ENCODE measurements at regions not wholly inside any gene's neighbourhood (a gene's known extent, or its start where the extent isn't known, plus 50 kb on each side); places are given as distances from the start of the nearest gene placed in this dataset.

GRCh38 chr11:113581713-113582112, 106.5 kb upstream of the DRD2 start:
- DNase-seq (ENCODE audit: low read depth in 2 of 2, low spot score in 1 of 2) = no peak

- no peak for DNase-seq (ENCODE audit: low read depth in 2 of 2, low spot score in 1 of 2)
Observed at GRCh38 chr11:113579292-113579940, 104.2 kb upstream of the DRD2 start.

- DNase-seq (ENCODE audit: low read depth in 2 of 2, low spot score in 1 of 2) = no peak
Observed at GRCh38 chr11:113578715-113579250, 103.6 kb upstream of the DRD2 start.

- DNase-seq (ENCODE audit: low read depth in 2 of 2, low spot score in 1 of 2) = no peak
Observed at GRCh38 chr11:113578033-113578380, 102.8 kb upstream of the DRD2 start.

GRCh38 chr11:113577356-113578032, 102.3 kb upstream of the DRD2 start:
- DNase-seq (ENCODE audit: low read depth in 2 of 2, low spot score in 1 of 2) = no peak

GRCh38 chr11:113574586-113574985, 99.4 kb upstream of the DRD2 start:
- DNase-seq (ENCODE audit: low read depth in 2 of 2, low spot score in 1 of 2) = no peak

GRCh38 chr11:113574171-113574570, 99.0 kb upstream of the DRD2 start:
- DNase-seq (ENCODE audit: low read depth in 2 of 2, low spot score in 1 of 2) = no peak

GRCh38 chr11:113572136-113572735, 97.0 kb upstream of the DRD2 start:
- no peak for DNase-seq (ENCODE audit: low read depth in 2 of 2, low spot score in 1 of 2)

GRCh38 chr11:113571531-113571930, 96.3 kb upstream of the DRD2 start:
- DNase-seq (ENCODE audit: low read depth in 2 of 2, low spot score in 1 of 2) = no peak

- DNase-seq (ENCODE audit: low read depth in 2 of 2, low spot score in 1 of 2) = no peak
Observed at GRCh38 chr11:113570906-113571305, 95.7 kb upstream of the DRD2 start.

GRCh38 chr11:113569391-113569790, 94.2 kb upstream of the DRD2 start:
- no peak for DNase-seq (ENCODE audit: low read depth in 2 of 2, low spot score in 1 of 2)

- DNase-seq (ENCODE audit: low read depth in 2 of 2, low spot score in 1 of 2) = no peak
Observed at GRCh38 chr11:113568566-113568965, 93.4 kb upstream of the DRD2 start.

GRCh38 chr11:113567867-113568544, 92.8 kb upstream of the DRD2 start:
- DNase-seq (ENCODE audit: low read depth in 2 of 2, low spot score in 1 of 2) = no peak

GRCh38 chr11:113567097-113567496, 91.9 kb upstream of the DRD2 start:
- no peak for DNase-seq (ENCODE audit: low read depth in 2 of 2, low spot score in 1 of 2)

GRCh38 chr11:113564527-113565130, 89.4 kb upstream of the DRD2 start:
- no peak for DNase-seq (ENCODE audit: low read depth in 2 of 2, low spot score in 1 of 2)

- no peak for DNase-seq (ENCODE audit: low read depth in 2 of 2, low spot score in 1 of 2)
Observed at GRCh38 chr11:113563766-113564526, 88.7 kb upstream of the DRD2 start.

- no peak for DNase-seq (ENCODE audit: low read depth in 2 of 2, low spot score in 1 of 2)
Observed at GRCh38 chr11:113562981-113563461, 87.8 kb upstream of the DRD2 start.

GRCh38 chr11:113562576-113562975, 87.4 kb upstream of the DRD2 start:
- DNase-seq (ENCODE audit: low read depth in 2 of 2, low spot score in 1 of 2) = no peak

GRCh38 chr11:113557926-113558325, 82.7 kb upstream of the DRD2 start:
- no peak for DNase-seq (ENCODE audit: low read depth in 2 of 2, low spot score in 1 of 2)

GRCh38 chr11:113556036-113556435, 80.8 kb upstream of the DRD2 start:
- DNase-seq (ENCODE audit: low read depth in 2 of 2, low spot score in 1 of 2) = no peak

Data from stimulated activated CD8-positive, alpha-beta memory T cell treated with anti-CD3 and anti-CD28 coated beads, Interleukin-4, amount 100 ng/mL, for 1 hour (primary cell).